ENCODE measurements at regions not wholly inside any gene's neighbourhood (a gene's known extent, or its start where the extent isn't known, plus 50 kb on each side); places are given as distances from the start of the nearest gene placed in this dataset.

- TF ChIP-seq, protein P1, sequence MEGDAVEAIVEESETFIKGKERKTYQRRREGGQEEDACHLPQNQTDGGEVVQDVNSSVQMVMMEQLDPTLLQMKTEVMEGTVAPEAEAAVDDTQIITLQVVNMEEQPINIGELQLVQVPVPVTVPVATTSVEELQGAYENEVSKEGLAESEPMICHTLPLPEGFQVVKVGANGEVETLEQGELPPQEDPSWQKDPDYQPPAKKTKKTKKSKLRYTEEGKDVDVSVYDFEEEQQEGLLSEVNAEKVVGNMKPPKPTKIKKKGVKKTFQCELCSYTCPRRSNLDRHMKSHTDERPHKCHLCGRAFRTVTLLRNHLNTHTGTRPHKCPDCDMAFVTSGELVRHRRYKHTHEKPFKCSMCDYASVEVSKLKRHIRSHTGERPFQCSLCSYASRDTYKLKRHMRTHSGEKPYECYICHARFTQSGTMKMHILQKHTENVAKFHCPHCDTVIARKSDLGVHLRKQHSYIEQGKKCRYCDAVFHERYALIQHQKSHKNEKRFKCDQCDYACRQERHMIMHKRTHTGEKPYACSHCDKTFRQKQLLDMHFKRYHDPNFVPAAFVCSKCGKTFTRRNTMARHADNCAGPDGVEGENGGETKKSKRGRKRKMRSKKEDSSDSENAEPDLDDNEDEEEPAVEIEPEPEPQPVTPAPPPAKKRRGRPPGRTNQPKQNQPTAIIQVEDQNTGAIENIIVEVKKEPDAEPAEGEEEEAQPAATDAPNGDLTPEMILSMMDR (IDR thresholded peaks at IDR 0.05; ENCODE audit: partially characterized antibody, unreplicated experiment) = no peak
Measured at GRCh38 chr16:60484901-60485300, 1551.3 kb downstream of the CDH8 start.

GRCh38 chr16:60481591-60481990 is 1554.6 kb downstream of the CDH8 start:
- TF ChIP-seq, protein P1 (IDR thresholded peaks at IDR 0.05; ENCODE audit: partially characterized antibody, unreplicated experiment) = no peak
- no peak overlapping the region for H3K4me3 Mint-ChIP-seq (ENCODE audit: unreplicated experiment)
- H3K36me3 Mint-ChIP-seq (ENCODE audit: unreplicated experiment) = no peaks in the 10 kb centered on the region
- no peaks in the 10 kb centered on the region for H3K27me3 Mint-ChIP-seq (ENCODE audit: unreplicated experiment)
- peaks cover 4% of the 10 kb centered on the region for H3K4me1 Mint-ChIP-seq (ENCODE audit: low read depth, unreplicated experiment)
- H3K27ac Mint-ChIP-seq (ENCODE audit: unreplicated experiment) = no peak overlapping the region
- DNase-seq = no peak
- no peaks in the 10 kb centered on the region for H3K9me3 Mint-ChIP-seq (ENCODE audit: unreplicated experiment)

More at GRCh38 chr16:60484901-60485300, 1551.3 kb downstream of the CDH8 start:
- Mint-ChIP-seq H3K4me1 (ENCODE audit: low read depth, unreplicated experiment) (peaks cover 4% of the 10 kb centered on the region), H3K36me3 (ENCODE audit: unreplicated experiment) (no peaks in the 10 kb centered on the region), H3K4me3 (ENCODE audit: unreplicated experiment) (no peak overlapping the region), H3K9me3 (ENCODE audit: unreplicated experiment) (no peaks in the 10 kb centered on the region), H3K27me3 (ENCODE audit: unreplicated experiment) (no peaks in the 10 kb centered on the region), H3K27ac (ENCODE audit: unreplicated experiment) (no peak overlapping the region)
- DNase-seq = no peak

- DNase-seq = no peak
- no peaks in the 10 kb centered on the region for H3K36me3 Mint-ChIP-seq (ENCODE audit: unreplicated experiment)
- no peaks in the 10 kb centered on the region for H3K27me3 Mint-ChIP-seq (ENCODE audit: unreplicated experiment)
- TF ChIP-seq, protein P1 (IDR thresholded peaks at IDR 0.05; ENCODE audit: partially characterized antibody, unreplicated experiment) = no peak
- no peak overlapping the region for H3K27ac Mint-ChIP-seq (ENCODE audit: unreplicated experiment)
- no peaks in the 10 kb centered on the region for H3K4me1 Mint-ChIP-seq (ENCODE audit: low read depth, unreplicated experiment)
- H3K4me3 Mint-ChIP-seq (ENCODE audit: unreplicated experiment) = no peak overlapping the region
- H3K9me3 Mint-ChIP-seq (ENCODE audit: unreplicated experiment) = no peaks in the 10 kb centered on the region
Measured at GRCh38 chr16:60478810-60479209, 1557.4 kb downstream of the CDH8 start.

DNA sequence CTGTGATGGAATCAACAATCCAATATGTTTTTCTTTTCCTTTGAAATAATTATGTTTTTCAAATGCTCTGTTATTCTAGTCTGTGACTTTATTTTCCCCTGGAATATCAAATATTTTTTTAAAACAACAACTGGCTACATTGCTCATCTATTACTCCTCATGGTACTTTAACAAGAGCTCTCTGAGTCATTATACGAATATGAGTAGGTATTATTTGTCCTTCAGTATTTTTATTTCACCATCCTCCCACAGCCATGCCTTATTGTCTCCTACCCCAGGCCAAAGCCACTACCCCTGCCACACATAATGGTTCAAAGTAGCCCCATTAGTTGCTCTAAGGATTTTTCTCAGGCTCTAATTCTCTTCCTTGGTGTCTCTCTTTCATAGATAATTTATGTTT is 1572.3 kb downstream of the CDH8 start:
- H3K4me1 Mint-ChIP-seq (ENCODE audit: low read depth, unreplicated experiment) = no peaks in the 10 kb centered on the region

DNA sequence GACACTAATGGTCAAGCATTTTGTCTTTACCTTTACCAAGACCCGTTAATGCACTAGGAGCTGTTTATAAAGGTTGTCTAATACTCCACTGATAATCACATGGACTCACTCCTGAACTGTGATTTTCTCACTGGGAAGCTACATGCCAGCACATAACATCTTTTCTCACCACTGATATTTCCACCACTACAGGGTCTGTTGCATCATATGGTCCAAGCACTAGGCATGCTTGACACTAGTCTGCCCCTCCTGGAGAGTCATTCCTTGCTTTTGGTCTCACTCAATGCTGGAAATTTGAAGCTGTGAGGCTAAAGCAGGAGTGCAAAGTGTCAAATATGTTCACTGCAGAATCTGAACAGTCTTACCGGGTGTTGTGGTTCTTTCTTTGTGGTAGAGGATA is 1576.8 kb downstream of the CDH8 start:
- no peak overlapping the region for H3K4me3 Mint-ChIP-seq (ENCODE audit: unreplicated experiment)
- no peak for DNase-seq
- H3K9me3 Mint-ChIP-seq (ENCODE audit: unreplicated experiment) = no peaks in the 10 kb centered on the region
- peaks cover 3% of the 10 kb centered on the region for H3K27me3 Mint-ChIP-seq (ENCODE audit: unreplicated experiment)
- no peaks in the 10 kb centered on the region for H3K36me3 Mint-ChIP-seq (ENCODE audit: unreplicated experiment)
- TF ChIP-seq, protein P1 (IDR thresholded peaks at IDR 0.05; ENCODE audit: partially characterized antibody, unreplicated experiment) = no peak
- no peak overlapping the region for H3K27ac Mint-ChIP-seq (ENCODE audit: unreplicated experiment)
- H3K4me1 Mint-ChIP-seq (ENCODE audit: low read depth, unreplicated experiment) = no peaks in the 10 kb centered on the region

More for the DNA sequence above, 1572.3 kb downstream of the CDH8 start:
- TF ChIP-seq, protein P1 (IDR thresholded peaks at IDR 0.05; ENCODE audit: partially characterized antibody, unreplicated experiment) = no peak
- no peak for DNase-seq
- no peaks in the 10 kb centered on the region for H3K36me3 Mint-ChIP-seq (ENCODE audit: unreplicated experiment)
- no peak overlapping the region for H3K4me3 Mint-ChIP-seq (ENCODE audit: unreplicated experiment)
- H3K27ac Mint-ChIP-seq (ENCODE audit: unreplicated experiment) = no peak overlapping the region
- H3K27me3 Mint-ChIP-seq (ENCODE audit: unreplicated experiment) = no peaks in the 10 kb centered on the region
- H3K9me3 Mint-ChIP-seq (ENCODE audit: unreplicated experiment) = no peaks in the 10 kb centered on the region

All from glutamatergic neuron (in vitro differentiated cells).